ENCODE measurements at regions not wholly inside any gene's neighbourhood (a gene's known extent, or its start where the extent isn't known, plus 50 kb on each side); places are given as distances from the start of the nearest gene placed in this dataset.

DNA sequence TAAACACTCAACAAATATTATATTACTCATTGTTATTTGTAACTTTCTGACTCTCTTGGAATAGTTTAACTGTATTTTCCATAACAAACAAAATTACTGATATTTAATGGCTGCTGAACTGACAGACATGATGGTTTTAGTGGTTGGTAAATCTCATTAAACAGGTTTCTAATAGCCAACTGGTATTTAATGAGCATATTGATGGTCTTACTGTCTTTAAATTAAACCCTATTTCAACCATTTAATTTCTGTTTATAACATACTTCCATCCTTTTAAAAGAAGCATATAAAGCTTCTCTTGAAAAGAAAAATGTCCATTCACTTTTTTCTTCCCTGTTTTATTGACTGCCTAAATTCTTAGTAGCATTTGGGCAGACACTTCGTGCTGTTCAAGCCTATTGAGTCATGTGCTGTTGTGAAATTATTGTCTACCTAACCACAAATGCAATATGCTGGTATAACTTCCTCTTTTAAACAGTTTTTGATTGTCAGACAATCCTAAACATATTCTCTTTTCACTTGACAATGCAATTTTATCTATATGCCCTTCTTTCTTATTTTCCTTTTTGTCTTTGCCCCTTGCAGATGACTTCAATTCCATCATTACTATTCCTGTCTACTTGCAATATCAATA, 163.9 kb upstream of the SLC7A11 start:
- TF ChIP-seq POLR2AphosphoS5 (IDR thresholded peaks at IDR 0.05; ENCODE audit: low read depth, low read length): no peak
- TF ChIP-seq POLR2A (IDR thresholded peaks at IDR 0.05; ENCODE audit: low read depth, low read length): no peak
- no peak for TF ChIP-seq SPI1 (IDR thresholded peaks at IDR 0.05; ENCODE audit: low read depth, low read length)
- no peak for TF ChIP-seq TAF1 (IDR thresholded peaks at IDR 0.05; ENCODE audit: low read depth, low read length)

All from GM12891 (cell line).